A549 (cell line): ENCODE measurements at regions not wholly inside any gene's neighbourhood (a gene's known extent, or its start where the extent isn't known, plus 50 kb on each side); places are given as distances from the start of the nearest gene placed in this dataset.

Experiments used
- CTCF ChIP-seq: fragments of >200 bp; sonication (Bioruptor Twin); formaldehyde crosslinking; IDR thresholded peaks from 3 replicates; pipeline ENCODE4 v1.5.1; 2016
- POLR2A ChIP-seq: IDR thresholded peaks from 2 replicates; pipeline ENCODE4 v1.6.1; 2012; ENCODE audit warnings: mild to moderate bottlenecking, low read length

GRCh38 chr11:88402192-88402715, 64.7 kb upstream of the CTSC start:
- no peak for TF ChIP-seq POLR2A
- no peak for TF ChIP-seq CTCF
